ENCODE measurements at regions not wholly inside any gene's neighbourhood (a gene's known extent, or its start where the extent isn't known, plus 50 kb on each side); places are given as distances from the start of the nearest gene placed in this dataset.
A peak's percentile ranks its signal among the peaks of the same experiment; 100 is the strongest.

- Mint-ChIP-seq H3K9me3 (peaks cover 0 to 4% (median 2%) of the 10 kb centered on the region in 9 donors), H3K27me3 (peaks cover 1 to 4% (median 2%) of the 10 kb centered on the region in 5 donors), H3K4me1 (peaks cover 0 to 9% (median 3%) of the 10 kb centered on the region in 4 donors), H3K4me3 (no peak overlapping the region), H3K27ac (no peak overlapping the region), H3K36me3 (peaks cover 0 to 4% (median 3%) of the 10 kb centered on the region in 3 donors)
- DNase-seq = no peak
- no peak for ATAC-seq
- POLR2A ChIA-PET = no interaction called here
These were observed 69.4 kb upstream of the NKD1 start for GRCh38 chr16:50478773-50479149.

- DNase-seq = no peak
- Mint-ChIP-seq H3K4me1 (peaks cover 0 to 12% (median 7%) of the 10 kb centered on the region in 4 donors), H3K27me3 (peaks cover 0 to 4% (median 1%) of the 10 kb centered on the region in 5 donors), H3K9me3 (peaks cover 0 to 3% (median 0%) of the 10 kb centered on the region in 9 donors), H3K4me3 (no peak overlapping the region), H3K36me3 (no peaks in the 10 kb centered on the region), H3K27ac (no peak overlapping the region)
- POLR2A ChIA-PET = no interaction called here
- no peak for ATAC-seq
These were observed 70.0 kb upstream of the NKD1 start for GRCh38 chr16:50478075-50478772.

GRCh38 chr16:50476486-50477255 lies 71.5 kb upstream of the NKD1 start:
- H3K9me3 Mint-ChIP-seq = no peaks in the 10 kb centered on the region
- H3K27me3 Mint-ChIP-seq = peaks cover 0 to 1% (median 0%) of the 10 kb centered on the region in 5 donors
- POLR2A ChIA-PET = no interaction called here

GRCh38 chr16:50475170-50475569 lies 73.0 kb upstream of the NKD1 start:
- H3K9me3 Mint-ChIP-seq = no peaks in the 10 kb centered on the region
- H3K36me3 Mint-ChIP-seq = peaks cover 0 to 4% (median 0%) of the 10 kb centered on the region in 3 donors
- DNase-seq = no peak
- H3K27ac Mint-ChIP-seq = peak overlapping the region in 1 of 10 donors; percentile 8
- H3K4me3 Mint-ChIP-seq = no peak overlapping the region
- POLR2A ChIA-PET = no interaction called here
- peaks cover 0 to 4% (median 1%) of the 10 kb centered on the region in 5 donors for H3K27me3 Mint-ChIP-seq
- H3K4me1 Mint-ChIP-seq = peaks cover 0 to 12% (median 8%) of the 10 kb centered on the region in 4 donors
- no peak for ATAC-seq

More at GRCh38 chr16:50476486-50477255, 71.5 kb upstream of the NKD1 start:
- DNase-seq (no peak), ATAC-seq (no peak)
- Mint-ChIP-seq H3K36me3 (peaks cover 0 to under 1% (median 0%) of the 10 kb centered on the region in 3 donors), H3K4me1 (peaks cover 0 to 12% (median 8%) of the 10 kb centered on the region in 4 donors), H3K27ac (peak overlapping the region in 1 of 10 donors; percentile 38), H3K4me3 (no peak overlapping the region)

DNA sequence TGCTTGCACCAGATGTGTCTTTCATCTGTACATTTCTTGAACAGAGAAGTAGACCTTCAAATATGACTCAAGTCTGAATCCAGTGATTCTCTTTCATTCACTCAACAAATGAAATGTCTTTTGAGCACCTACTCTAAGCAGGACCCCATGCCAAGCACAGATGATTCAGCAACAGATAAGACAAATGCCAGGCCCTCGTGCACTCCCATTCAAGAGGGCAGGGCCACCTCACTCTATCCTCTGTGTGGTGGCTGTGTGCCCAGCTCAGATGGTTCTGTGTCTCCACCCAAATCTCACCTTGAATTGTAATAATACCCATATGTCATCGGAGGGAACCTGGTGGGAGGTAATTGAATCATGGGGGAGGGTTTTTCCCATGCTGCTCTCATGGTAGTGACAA lies 74.1 kb upstream of the NKD1 start:
- Mint-ChIP-seq H3K27me3 (peaks cover 0 to 7% (median 4%) of the 10 kb centered on the region in 5 donors), H3K36me3 (peaks cover 0 to 4% (median 0%) of the 10 kb centered on the region in 3 donors), H3K9me3 (no peaks in the 10 kb centered on the region), H3K27ac (peak overlapping the region in 2 of 10 donors; percentile 1 to 13), H3K4me3 (no peak overlapping the region), H3K4me1 (peaks cover 0 to 12% (median 8%) of the 10 kb centered on the region in 4 donors)
- POLR2A ChIA-PET = no interaction called here
- ATAC-seq (no peak), DNase-seq (no peak)

DNA sequence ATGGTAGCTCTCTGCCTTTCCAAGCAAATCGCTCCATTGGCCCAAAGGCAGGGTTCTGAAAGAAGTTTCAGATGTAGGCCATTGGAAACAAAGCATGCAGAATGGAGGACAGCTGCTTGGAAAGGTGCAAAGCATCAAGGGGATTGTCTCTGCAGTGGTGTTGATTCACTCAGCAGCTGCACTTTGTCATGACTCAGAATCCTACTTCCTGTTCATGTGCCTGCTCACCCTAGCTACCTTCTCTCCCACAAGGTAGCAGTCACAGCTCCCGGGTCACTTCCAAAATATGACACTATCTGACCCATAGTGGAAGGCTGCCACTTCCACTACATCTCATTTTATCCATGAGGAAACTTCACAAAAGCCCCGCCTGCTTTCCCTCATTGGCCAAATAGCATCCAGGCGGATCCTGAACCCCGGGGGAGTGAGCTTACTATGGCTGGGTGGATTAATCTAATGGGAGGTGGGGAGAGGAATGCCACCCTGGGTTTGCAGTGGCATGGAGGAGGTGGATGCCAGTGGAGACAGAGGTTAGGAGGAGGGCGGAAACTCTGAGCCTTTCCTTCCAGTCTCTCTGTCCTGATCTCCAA lies 74.7 kb upstream of the NKD1 start:
- POLR2A ChIA-PET = no interaction called here
- DNase-seq = no peak
- no peak for ATAC-seq
- Mint-ChIP-seq H3K27me3 (peaks cover 4 to 12% (median 11%) of the 10 kb centered on the region in 5 donors), H3K9me3 (no peaks in the 10 kb centered on the region), H3K27ac (peak overlapping the region in 1 of 10 donors; percentile 13), H3K4me3 (no peak overlapping the region), H3K4me1 (peaks cover 2 to 16% (median 11%) of the 10 kb centered on the region in 4 donors), H3K36me3 (peaks cover 0 to 4% (median 0%) of the 10 kb centered on the region in 3 donors)

DNA sequence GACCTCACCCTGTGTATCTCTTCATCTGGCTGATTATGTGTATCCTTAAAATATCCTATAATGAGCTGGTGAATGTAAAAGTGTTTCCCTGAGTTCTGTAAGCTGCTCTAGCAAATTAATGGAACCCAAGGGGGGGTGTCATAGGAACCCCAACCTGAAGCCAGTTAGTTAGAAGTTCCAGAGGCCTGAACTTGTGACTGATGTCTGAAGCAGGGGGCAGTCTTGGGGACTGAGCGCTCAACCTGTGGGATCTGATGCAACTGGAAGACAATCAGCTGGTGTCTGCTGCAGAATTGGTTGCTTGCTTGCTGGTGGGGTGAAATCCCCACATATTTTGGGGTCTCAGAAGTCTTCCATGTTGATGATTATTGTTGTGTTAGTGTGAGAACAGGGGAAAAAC lies 75.7 kb upstream of the NKD1 start:
- no peaks in the 10 kb centered on the region for H3K9me3 Mint-ChIP-seq
- ATAC-seq = no peak
- POLR2A ChIA-PET = no interaction called here
- H3K27me3 Mint-ChIP-seq = peaks cover 4 to 15% (median 11%) of the 10 kb centered on the region in 5 donors
- H3K27ac Mint-ChIP-seq = peak overlapping the region in 1 of 10 donors; percentile 11
- H3K4me3 Mint-ChIP-seq = no peak overlapping the region
- H3K4me1 Mint-ChIP-seq = peaks cover 2 to 19% (median 15%) of the 10 kb centered on the region in 4 donors
- H3K36me3 Mint-ChIP-seq = peaks cover 0 to 4% (median 0%) of the 10 kb centered on the region in 3 donors
- no peak for DNase-seq

GRCh38 chr16:50470687-50471086 lies 77.5 kb upstream of the NKD1 start:
- Mint-ChIP-seq H3K4me1 (peaks cover 5 to 25% (median 19%) of the 10 kb centered on the region in 4 donors), H3K36me3 (peaks cover 0 to 4% (median 0%) of the 10 kb centered on the region in 3 donors), H3K9me3 (no peaks in the 10 kb centered on the region), H3K27ac (no peak overlapping the region), H3K4me3 (no peak overlapping the region), H3K27me3 (peaks cover 6 to 24% (median 21%) of the 10 kb centered on the region in 5 donors)
- DNase-seq = no peak
- POLR2A ChIA-PET = no interaction called here
- no peak for ATAC-seq

DNA sequence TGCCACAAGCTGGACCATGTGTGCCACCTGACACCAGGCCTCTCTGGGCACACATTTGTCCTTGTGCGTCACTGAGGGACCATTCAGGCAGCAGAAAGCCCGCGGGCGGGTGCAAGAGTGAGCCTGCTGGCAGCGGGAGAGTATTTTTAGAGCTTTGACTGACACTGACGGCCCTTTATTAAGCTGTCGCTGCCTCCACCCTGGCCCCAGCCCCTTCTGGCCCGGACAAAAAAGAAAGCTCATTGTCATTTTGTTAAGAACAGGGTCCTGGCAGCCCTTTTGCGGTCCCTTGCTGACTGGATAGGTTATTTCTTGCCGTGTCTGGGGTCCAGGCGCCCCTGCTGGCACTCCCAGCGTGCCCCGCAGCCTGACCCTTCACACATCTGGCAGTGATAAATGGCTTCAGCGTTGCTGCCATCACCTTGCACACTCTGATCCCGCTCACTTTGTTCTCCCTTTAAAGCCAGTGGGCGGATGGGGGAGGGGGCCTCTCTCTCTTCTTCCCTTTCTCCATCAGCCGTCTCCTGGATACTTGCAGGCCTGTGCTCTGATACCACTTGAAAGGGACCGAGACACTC lies 78.4 kb upstream of the NKD1 start:
- peaks cover 7 to 26% (median 21%) of the 10 kb centered on the region in 5 donors for H3K27me3 Mint-ChIP-seq

DNA sequence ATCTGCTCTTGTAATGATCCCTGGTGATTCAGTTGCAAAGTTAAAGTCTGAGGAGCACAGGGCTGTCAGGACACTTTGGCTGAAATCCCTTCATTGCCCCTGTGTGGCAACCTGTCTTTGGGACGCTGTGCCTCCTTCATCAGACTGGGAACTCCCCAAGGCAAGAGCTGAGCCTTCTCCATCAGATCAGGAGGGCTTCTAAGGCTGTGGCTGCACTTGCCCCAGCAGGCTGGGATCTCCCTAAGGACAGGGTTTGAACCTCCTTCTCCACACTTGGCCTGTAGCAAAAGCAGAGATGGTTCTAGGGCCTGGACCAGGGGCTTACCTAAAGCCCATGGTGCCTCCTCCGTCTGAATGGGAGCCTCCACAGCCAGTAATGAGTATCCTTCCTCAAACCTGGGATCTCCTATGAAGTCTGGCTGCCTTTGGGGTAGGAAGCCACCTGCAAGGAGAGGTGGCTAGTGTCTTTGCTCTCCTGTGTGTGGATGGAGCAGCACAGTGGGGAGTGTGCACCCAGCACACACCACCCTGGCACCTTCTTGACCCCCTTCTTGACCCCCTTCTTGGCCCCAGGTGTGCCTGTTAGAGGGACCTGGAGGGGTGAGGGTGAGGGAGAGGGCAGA lies 79.0 kb upstream of the NKD1 start:
- Mint-ChIP-seq H3K4me3 (peak overlapping the region in 6 of 10 donors; percentile 28 to 72 (median 61)), H3K4me1 (peaks cover 5 to 19% (median 19%) of the 10 kb centered on the region in 4 donors), H3K27ac (no peak overlapping the region), H3K36me3 (peaks cover 0 to 4% (median 0%) of the 10 kb centered on the region in 3 donors), H3K27me3 (peaks cover 7 to 26% (median 21%) of the 10 kb centered on the region in 5 donors), H3K9me3 (no peaks in the 10 kb centered on the region)
- ATAC-seq = no peak
- DNase-seq = no peak
- POLR2A ChIA-PET = no interaction called here

More for the DNA sequence above, 78.4 kb upstream of the NKD1 start:
- ATAC-seq = no peak
- no peak for DNase-seq
- Mint-ChIP-seq H3K27ac (peak overlapping the region in 1 of 10 donors; percentile 43), H3K4me1 (peaks cover 5 to 21% (median 19%) of the 10 kb centered on the region in 4 donors), H3K4me3 (no peak overlapping the region), H3K36me3 (peaks cover 0 to 4% (median 0%) of the 10 kb centered on the region in 3 donors), H3K9me3 (no peaks in the 10 kb centered on the region)
- POLR2A ChIA-PET = no interaction called here

DNA sequence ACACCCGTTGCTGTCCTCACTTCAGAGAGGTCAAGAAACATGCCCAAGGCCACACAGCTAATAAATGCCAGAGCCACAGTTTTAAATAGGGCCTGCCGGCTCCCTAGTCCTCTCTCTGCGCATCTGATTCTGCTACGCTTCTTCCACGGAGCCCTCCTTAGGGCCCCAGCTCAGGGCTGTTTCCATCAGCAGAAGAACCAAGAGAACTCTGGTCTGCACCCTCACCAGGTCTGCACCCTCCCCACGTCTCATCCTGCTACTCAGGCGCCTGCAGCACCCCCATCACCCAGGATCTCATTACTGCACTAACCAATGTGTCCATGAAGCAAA lies 79.5 kb upstream of the NKD1 start:
- peaks cover 0 to 4% (median 0%) of the 10 kb centered on the region in 3 donors for H3K36me3 Mint-ChIP-seq
- H3K4me3 Mint-ChIP-seq = peak overlapping the region; percentile 24 to 72 (median 59)
- DNase-seq (no peak), ATAC-seq (no peak)
- H3K27me3 Mint-ChIP-seq = peaks cover 7 to 31% (median 24%) of the 10 kb centered on the region in 5 donors
- peak overlapping the region in 1 of 10 donors; percentile 47 for H3K27ac Mint-ChIP-seq
- H3K4me1 Mint-ChIP-seq = peaks cover 5 to 15% (median 15%) of the 10 kb centered on the region in 4 donors
- POLR2A ChIA-PET = no interaction called here
- H3K9me3 Mint-ChIP-seq = no peaks in the 10 kb centered on the region
